ENCODE measurements at regions not wholly inside any gene's neighbourhood (a gene's known extent, or its start where the extent isn't known, plus 50 kb on each side); places are given as distances from the start of the nearest gene placed in this dataset.

DNA sequence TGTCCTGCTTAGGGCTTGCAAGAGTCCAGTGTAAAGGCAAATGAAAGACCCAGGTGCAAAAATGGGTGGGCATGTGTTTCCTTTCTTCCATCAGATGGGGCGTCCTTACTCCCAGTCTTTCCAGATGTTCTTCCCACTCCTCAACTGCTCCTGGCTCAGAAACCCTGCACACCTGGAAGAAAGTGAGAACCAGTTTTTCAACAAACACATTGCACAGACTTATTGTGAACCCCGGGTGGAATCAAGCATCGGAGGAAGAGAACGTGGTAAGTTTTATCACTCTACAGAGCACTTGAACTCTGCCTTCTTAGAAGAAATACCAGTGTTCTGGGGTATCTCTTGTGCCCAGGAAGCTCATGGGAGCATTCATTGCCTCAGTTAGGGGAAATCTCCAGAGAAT lies 93.3 kb downstream of the TMX1 start:
- no peak for TF ChIP-seq TARDBP (IDR thresholded peaks at IDR 0.05)
- no peak for TF ChIP-seq SP1 (IDR thresholded peaks at IDR 0.05)
- TF ChIP-seq HDGF (IDR thresholded peaks at IDR 0.05; ENCODE audit: borderline replicate concordance), result no peak
- no peak for TF ChIP-seq FOXK2 (IDR thresholded peaks at IDR 0.05)
- TF ChIP-seq NFRKB (IDR thresholded peaks at IDR 0.05), result no peak
- no peak for TF ChIP-seq FOXA1 (IDR thresholded peaks at IDR 0.05)
- no peak for TF ChIP-seq CTBP1 (IDR thresholded peaks at IDR 0.05; ENCODE audit: borderline replicate concordance)
- no peak for TF ChIP-seq FOXM1 (IDR thresholded peaks at IDR 0.05; ENCODE audit: borderline replicate concordance)
- no peak for TF ChIP-seq ZNF384 (IDR thresholded peaks at IDR 0.05)
- no peak for TF ChIP-seq BHLHE40 (IDR thresholded peaks at IDR 0.05; ENCODE audit: borderline replicate concordance)

Data from HEK293T (cell line).